ENCODE measurements at regions not wholly inside any gene's neighbourhood (a gene's known extent, or its start where the extent isn't known, plus 50 kb on each side); places are given as distances from the start of the nearest gene placed in this dataset.
A peak's percentile ranks its signal among the peaks of the same experiment; 100 is the strongest.

DNA sequence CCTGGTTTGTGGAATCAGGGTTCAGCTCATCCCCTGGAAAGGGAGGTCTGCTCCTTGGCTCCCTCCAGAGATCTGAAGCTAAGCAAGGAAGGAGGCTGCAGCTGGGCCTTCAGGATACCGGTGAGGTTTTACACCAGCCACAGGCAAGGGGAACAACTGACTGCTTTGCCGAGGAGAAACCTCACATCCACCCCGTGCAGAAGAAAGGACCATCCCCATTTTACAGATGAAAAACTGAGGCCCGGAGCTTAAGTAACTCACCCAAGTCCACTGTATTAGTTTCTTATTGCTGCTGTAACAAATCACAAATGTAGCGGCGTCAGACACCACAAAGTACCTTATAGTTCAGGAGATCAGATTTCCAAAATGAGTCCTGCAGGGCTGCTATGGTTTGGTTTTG lies 173.7 kb downstream of the MN1 start:
- Histone ChIP-seq H3K9me3 (no peaks in the 10 kb centered on the region), H3K36me3 (no peaks in the 10 kb centered on the region), H3K4me3 (no peak overlapping the region), H3K27me3 (no peaks in the 10 kb centered on the region), H3K4me1 (no peaks in the 10 kb centered on the region), H3K27ac (no peak overlapping the region)
- TF ChIP-seq POLR2A (IDR thresholded peaks at IDR 0.05) = no peak
- TF ChIP-seq CTCF (IDR thresholded peaks at IDR 0.05) = no peak
- no peak for DNase-seq

- DNase-seq = no peak
- Histone ChIP-seq H3K4me3 (no peak overlapping the region), H3K27ac (no peak overlapping the region), H3K27me3 (no peaks in the 10 kb centered on the region), H3K9me3 (no peaks in the 10 kb centered on the region), H3K4me1 (no peaks in the 10 kb centered on the region), H3K36me3 (no peaks in the 10 kb centered on the region)
- TF ChIP-seq CTCF (IDR thresholded peaks at IDR 0.05) (no peak), POLR2A (IDR thresholded peaks at IDR 0.05) (no peak)
Observed at GRCh38 chr22:27628341-27628740, 173.2 kb downstream of the MN1 start.

GRCh38 chr22:27628891-27629631 lies 172.5 kb downstream of the MN1 start:
- Histone ChIP-seq H3K27ac (no peak overlapping the region), H3K4me3 (no peak overlapping the region), H3K9me3 (no peaks in the 10 kb centered on the region), H3K36me3 (no peaks in the 10 kb centered on the region), H3K4me1 (no peaks in the 10 kb centered on the region), H3K27me3 (no peaks in the 10 kb centered on the region)
- TF ChIP-seq POLR2A (IDR thresholded peaks at IDR 0.05) (no peak), CTCF (IDR thresholded peaks at IDR 0.05) (no peak)
- no peak for DNase-seq

- TF ChIP-seq POLR2A (IDR thresholded peaks at IDR 0.05) = no peak
- no peak for TF ChIP-seq CTCF (IDR thresholded peaks at IDR 0.05)
- H3K4me3 ChIP-seq = no peak overlapping the region
- no peaks in the 10 kb centered on the region for H3K9me3 ChIP-seq
- H3K36me3 ChIP-seq = no peaks in the 10 kb centered on the region
- DNase-seq = no peak
- H3K27me3 ChIP-seq = no peaks in the 10 kb centered on the region
- no peak overlapping the region for H3K27ac ChIP-seq
- no peaks in the 10 kb centered on the region for H3K4me1 ChIP-seq
Observed at GRCh38 chr22:27629908-27630673, 171.5 kb downstream of the MN1 start.

GRCh38 chr22:27630754-27631153 lies 170.8 kb downstream of the MN1 start:
- TF ChIP-seq POLR2A (IDR thresholded peaks at IDR 0.05) (no peak), CTCF (IDR thresholded peaks at IDR 0.05) (no peak)
- H3K9me3 ChIP-seq = no peaks in the 10 kb centered on the region
- peak in 1 of 3 donors; percentile 15 for DNase-seq
- H3K27ac ChIP-seq = no peak overlapping the region
- no peaks in the 10 kb centered on the region for H3K27me3 ChIP-seq
- H3K4me3 ChIP-seq = no peak overlapping the region
- no peaks in the 10 kb centered on the region for H3K36me3 ChIP-seq
- H3K4me1 ChIP-seq = no peaks in the 10 kb centered on the region

All from Peyer's patch (tissue), 4 donors.